H9 (cell line): ENCODE measurements at regions not wholly inside any gene's neighbourhood (a gene's known extent, or its start where the extent isn't known, plus 50 kb on each side); places are given as distances from the start of the nearest gene placed in this dataset.

ENCODE experiments used
- DNase-seq: peaks from one replicate; pipeline ENCODE4 v3.0.0-alpha.2; 2017
- H2AFZ ChIP-seq: one replicate; pipeline ENCODE4 v1.6.1; 2013; ENCODE audit warnings: mild to moderate bottlenecking, low read length, control low read depth, moderate library complexity
- H2AK5ac ChIP-seq: 2 replicates; pipeline ENCODE4 v1.6.1; 2013; ENCODE audit warnings: low read length, control low read depth, mixed read lengths; ENCODE audit not compliant: insufficient read length
- H2BK120ac ChIP-seq: one replicate; pipeline ENCODE4 v1.6.1; 2013; ENCODE audit warnings: low read depth, mild to moderate bottlenecking, low read length, control low read depth, inconsistent platforms; ENCODE audit not compliant: poor library complexity, severe bottlenecking
- H2BK12ac ChIP-seq: 2 replicates; pipeline ENCODE4 v1.6.1; 2013; ENCODE audit warnings: low read length, control low read depth, mixed read lengths, low read depth; ENCODE audit not compliant: insufficient read length
- H2BK15ac ChIP-seq: 2 replicates; pipeline ENCODE4 v1.6.1; 2013; ENCODE audit warnings: low read depth, low read length, control low read depth
- H2BK20ac ChIP-seq: one replicate; pipeline ENCODE4 v1.6.1; 2013; ENCODE audit warnings: low read depth, mild to moderate bottlenecking, low read length, control low read depth, inconsistent platforms; ENCODE audit not compliant: poor library complexity, severe bottlenecking
- H2BK5ac ChIP-seq: 2 replicates; pipeline ENCODE4 v1.6.1; 2013; ENCODE audit warnings: low read length, control low read depth, mixed read lengths; ENCODE audit not compliant: insufficient read length
- H3K14ac ChIP-seq: 2 replicates; pipeline ENCODE4 v1.6.1; 2013; ENCODE audit warnings: low read length, control low read depth; ENCODE audit not compliant: insufficient read depth
- H3K18ac ChIP-seq: 2 replicates; pipeline ENCODE4 v1.6.1; 2013; ENCODE audit warnings: low read depth, mild to moderate bottlenecking, mixed read lengths, low read length, control low read depth; ENCODE audit not compliant: insufficient read length
- H3K23ac ChIP-seq: 2 replicates; pipeline ENCODE4 v1.6.1; 2013; ENCODE audit warnings: low read length, control low read depth, mixed read lengths, low read depth; ENCODE audit not compliant: insufficient read length
- H3K23me2 ChIP-seq: 2 replicates; pipeline ENCODE4 v1.6.1; 2013; ENCODE audit warnings: low read depth, mild to moderate bottlenecking, mixed read lengths, low read length, control low read depth; ENCODE audit not compliant: insufficient read length, poor library complexity, severe bottlenecking
- H3K27ac ChIP-seq: 2 replicates; pipeline ENCODE4 v1.5.1; 2013; ENCODE audit warnings: low read length, control low read depth, mixed read lengths, low read depth; ENCODE audit not compliant: insufficient read length
- H3K27me3 ChIP-seq: 2 replicates; pipeline ENCODE4 v1.6.1; 2013; ENCODE audit warnings: low read length, control low read depth, inconsistent platforms; ENCODE audit not compliant: insufficient read depth
- H3K4ac ChIP-seq: 2 replicates; pipeline ENCODE4 v1.6.1; 2013; ENCODE audit warnings: low read depth, mild to moderate bottlenecking, control low read depth, inconsistent platforms, low read length, moderate library complexity
- H3K4me1 ChIP-seq: 2 replicates; pipeline ENCODE4 v1.6.1; 2013; ENCODE audit warnings: low read length, control low read depth, inconsistent platforms; ENCODE audit not compliant: insufficient read depth
- H3K4me2 ChIP-seq: 2 replicates; pipeline ENCODE4 v1.6.1; 2013; ENCODE audit warnings: low read length, control low read depth, mixed read lengths; ENCODE audit not compliant: insufficient read length, insufficient read depth
- H3K56ac ChIP-seq: 2 replicates; pipeline ENCODE4 v1.6.1; 2013; ENCODE audit warnings: low read depth, mild to moderate bottlenecking, mixed read lengths, low read length, control low read depth; ENCODE audit not compliant: insufficient read length
- H3K79me1 ChIP-seq: 2 replicates; pipeline ENCODE4 v1.6.1; 2013; ENCODE audit warnings: low read depth, mild to moderate bottlenecking, moderate library complexity, low read length, control low read depth, inconsistent platforms; ENCODE audit not compliant: insufficient read depth, poor library complexity, severe bottlenecking
- H3K79me2 ChIP-seq: 2 replicates; pipeline ENCODE4 v1.6.1; 2013; ENCODE audit warnings: low read length, control low read depth, inconsistent platforms; ENCODE audit not compliant: insufficient read depth
- H3K9ac ChIP-seq: 2 replicates; pipeline ENCODE4 v1.6.1; 2013; ENCODE audit warnings: low read length, control low read depth, mixed read lengths; ENCODE audit not compliant: insufficient read length; ENCODE audit errors: extremely low read depth
- H3K9me3 ChIP-seq: one replicate; pipeline ENCODE4 v1.6.1; 2013; ENCODE audit warnings: low read depth, low read length, inconsistent platforms; ENCODE audit not compliant: control insufficient read depth
- H3T11ph ChIP-seq: one replicate; pipeline ENCODE4 v1.6.1; 2013; ENCODE audit warnings: mild to moderate bottlenecking, low read length, control low read depth, inconsistent platforms
- H4K20me1 ChIP-seq: one replicate; pipeline ENCODE4 v1.6.1; 2013; ENCODE audit not compliant: control insufficient read depth, insufficient read length, insufficient read depth
- H4K5ac ChIP-seq: 2 replicates; pipeline ENCODE4 v1.6.1; 2013; ENCODE audit warnings: low read depth, mild to moderate bottlenecking, mixed read lengths, low read length, control low read depth; ENCODE audit not compliant: insufficient read length
- H4K8ac ChIP-seq: replicated peaks from 2 replicates; pipeline ENCODE4 v1.6.1; 2013; ENCODE audit warnings: low read length, control low read depth, mixed read lengths, low read depth; ENCODE audit not compliant: insufficient read length
- H4K91ac ChIP-seq: 2 replicates; pipeline ENCODE4 v1.6.1; 2013; ENCODE audit warnings: low read depth, mild to moderate bottlenecking, moderate library complexity, mixed read lengths, low read length, control low read depth; ENCODE audit not compliant: insufficient read length
- H3K27ac Mint-ChIP-seq, 3 experiments: 2 replicates in 2 of 3; 3 replicates in 1 of 3; pipeline ENCODE4 v1.8.0; 2020 to 2021; ENCODE audit warnings: mixed read lengths in 3 of 3, mild to moderate bottlenecking in 1 of 3, moderate library complexity in 1 of 3
- H3K27me3 Mint-ChIP-seq: 2 replicates; pipeline ENCODE4 v1.8.0; 2021; ENCODE audit warnings: low read depth, mild to moderate bottlenecking, moderate library complexity, mixed read lengths
- H3K36me3 Mint-ChIP-seq, 3 experiments: 2 replicates in 2 of 3; 3 replicates in 1 of 3; pipeline ENCODE4 v1.8.0; 2020 to 2021; ENCODE audit warnings: low read depth in 3 of 3, mixed read lengths in 3 of 3; ENCODE audit not compliant: insufficient read depth in 1 of 3
- H3K4me1 Mint-ChIP-seq, 2 experiments: 2 replicates each; pipeline ENCODE4 v1.8.0; 2020; ENCODE audit warnings: mixed read lengths in 2 of 2
- H3K4me3 Mint-ChIP-seq, 2 experiments: 2 replicates in 1 of 2; 3 replicates in 1 of 2; pipeline ENCODE4 v1.8.0; 2020 to 2021; ENCODE audit warnings: mild to moderate bottlenecking in 2 of 2, mixed read lengths in 2 of 2, moderate library complexity in 1 of 2
- H3K9me3 Mint-ChIP-seq, 2 experiments: 2 replicates in 1 of 2; 3 replicates in 1 of 2; pipeline ENCODE4 v1.8.0; 2020; ENCODE audit warnings: mild to moderate bottlenecking in 2 of 2, mixed read lengths in 2 of 2, moderate library complexity in 1 of 2
- WGBS: extraction: QIAGEN DNeasy Blood & Tissue Kit; methylation state at CpG from one replicate; pipeline ENCODE4 v1.1.7; 2013; ENCODE audit warnings: missing lambda C conversion rate, low lambda C conversion rate, mixed read lengths; ENCODE audit not compliant: insufficient read length; ENCODE audit errors: extremely low coverage; 5-methylcytosine and 5-hydroxymethylcytosine counted together
- TF ChIP-seq, protein P1 (sequence below): fragments of 200-600 bp; sonication (generic); conservative IDR thresholded peaks from 3 replicates; pipeline ENCODE4 v1.8.0; 2021; ENCODE audit warnings: antibody characterized with exemption, mild to moderate bottlenecking

DNA sequence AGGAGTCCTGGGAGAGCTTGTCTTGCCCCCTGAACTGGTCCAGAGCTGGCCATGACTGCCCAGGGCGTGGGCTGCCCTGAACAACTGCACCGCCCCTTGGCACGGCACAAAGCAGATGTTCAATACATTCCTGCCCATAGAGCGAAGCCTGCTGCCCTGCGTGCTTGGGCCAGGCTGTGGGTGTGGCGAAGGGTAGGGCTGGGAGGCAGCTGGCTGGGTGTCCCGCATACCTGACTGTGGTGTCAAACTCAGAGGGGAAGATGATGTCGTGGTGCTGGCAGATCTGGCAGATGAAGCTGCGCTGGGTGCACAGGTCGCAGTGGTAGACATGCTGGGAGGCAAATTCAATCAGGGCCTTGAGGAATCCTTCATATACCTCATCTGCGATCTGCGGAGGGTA lies 124.2 kb upstream of the SMURF2 start:
- no peak overlapping the region for H2AK5ac ChIP-seq
- H3T11ph ChIP-seq, result no peak overlapping the region
- peaks cover 0 to 4% (median 0%) of the 10 kb centered on the region in 3 experiments; a peak in 3 of 7 replicates for H3K36me3 Mint-ChIP-seq
- TF ChIP-seq, protein P1, sequence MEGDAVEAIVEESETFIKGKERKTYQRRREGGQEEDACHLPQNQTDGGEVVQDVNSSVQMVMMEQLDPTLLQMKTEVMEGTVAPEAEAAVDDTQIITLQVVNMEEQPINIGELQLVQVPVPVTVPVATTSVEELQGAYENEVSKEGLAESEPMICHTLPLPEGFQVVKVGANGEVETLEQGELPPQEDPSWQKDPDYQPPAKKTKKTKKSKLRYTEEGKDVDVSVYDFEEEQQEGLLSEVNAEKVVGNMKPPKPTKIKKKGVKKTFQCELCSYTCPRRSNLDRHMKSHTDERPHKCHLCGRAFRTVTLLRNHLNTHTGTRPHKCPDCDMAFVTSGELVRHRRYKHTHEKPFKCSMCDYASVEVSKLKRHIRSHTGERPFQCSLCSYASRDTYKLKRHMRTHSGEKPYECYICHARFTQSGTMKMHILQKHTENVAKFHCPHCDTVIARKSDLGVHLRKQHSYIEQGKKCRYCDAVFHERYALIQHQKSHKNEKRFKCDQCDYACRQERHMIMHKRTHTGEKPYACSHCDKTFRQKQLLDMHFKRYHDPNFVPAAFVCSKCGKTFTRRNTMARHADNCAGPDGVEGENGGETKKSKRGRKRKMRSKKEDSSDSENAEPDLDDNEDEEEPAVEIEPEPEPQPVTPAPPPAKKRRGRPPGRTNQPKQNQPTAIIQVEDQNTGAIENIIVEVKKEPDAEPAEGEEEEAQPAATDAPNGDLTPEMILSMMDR, result no peak
- no peak overlapping the region for H2BK15ac ChIP-seq
- H3K23me2 ChIP-seq, result peaks cover 3% of the 10 kb centered on the region
- peaks cover 10 to 11% of the 10 kb centered on the region in 2 experiments for H3K4me1 Mint-ChIP-seq
- no peak overlapping the region for H4K8ac ChIP-seq
- H3K9ac ChIP-seq, result no peak overlapping the region
- H3K56ac ChIP-seq, result no peak overlapping the region
- H3K4me1 ChIP-seq, result no peaks in the 10 kb centered on the region; the same call in 1 of the 2 replicates
- H3K4me2 ChIP-seq, result no peak overlapping the region
- no peak overlapping the region for H2BK5ac ChIP-seq
- no peak for DNase-seq
- no peak overlapping the region for H3K4ac ChIP-seq
- no peaks in the 10 kb centered on the region for H3K9me3 Mint-ChIP-seq
- H3K79me2 ChIP-seq, result no peaks in the 10 kb centered on the region
- no peaks in the 10 kb centered on the region for H3K27me3 ChIP-seq
- no peak overlapping the region for H3K18ac ChIP-seq
- no peak overlapping the region for H2BK120ac ChIP-seq
- no peak overlapping the region for H3K23ac ChIP-seq
- H2AFZ ChIP-seq, result no peak overlapping the region
- no CpG with 5 or more reads among the region's 12 CpGs for WGBS
- no peak overlapping the region for H4K91ac ChIP-seq
- H3K27ac Mint-ChIP-seq, result no peak overlapping the region
- no peak overlapping the region for H3K4me3 Mint-ChIP-seq
- H4K20me1 ChIP-seq, result peaks cover 3% of the 10 kb centered on the region
- no peak overlapping the region for H2BK12ac ChIP-seq
- H4K5ac ChIP-seq, result no peak overlapping the region
- H2BK20ac ChIP-seq, result no peak overlapping the region
- no peak overlapping the region for H3K27ac ChIP-seq
- H3K27me3 Mint-ChIP-seq, result peaks cover 17% of the 10 kb centered on the region
- no peaks in the 10 kb centered on the region for H3K79me1 ChIP-seq
- no peak overlapping the region for H3K14ac ChIP-seq
- no peaks in the 10 kb centered on the region for H3K9me3 ChIP-seq
